Stimulated activated CD4-positive, alpha-beta T cell treated with anti-CD3 and anti-CD28 coated beads, Interleukin-12 subunit alpha, Interleukin-12 subunit beta, amount 100 ng/mL, for 24 hours (primary cell): ENCODE measurements at regions not wholly inside any gene's neighbourhood (a gene's known extent, or its start where the extent isn't known, plus 50 kb on each side); places are given as distances from the start of the nearest gene placed in this dataset.

Experiments used
- DNase-seq, 2 experiments: peaks; one replicate each; pipeline ENCODE4 v3.0.0-alpha.2; 2020; ENCODE audit warnings: low read depth in 2 of 2

DNA sequence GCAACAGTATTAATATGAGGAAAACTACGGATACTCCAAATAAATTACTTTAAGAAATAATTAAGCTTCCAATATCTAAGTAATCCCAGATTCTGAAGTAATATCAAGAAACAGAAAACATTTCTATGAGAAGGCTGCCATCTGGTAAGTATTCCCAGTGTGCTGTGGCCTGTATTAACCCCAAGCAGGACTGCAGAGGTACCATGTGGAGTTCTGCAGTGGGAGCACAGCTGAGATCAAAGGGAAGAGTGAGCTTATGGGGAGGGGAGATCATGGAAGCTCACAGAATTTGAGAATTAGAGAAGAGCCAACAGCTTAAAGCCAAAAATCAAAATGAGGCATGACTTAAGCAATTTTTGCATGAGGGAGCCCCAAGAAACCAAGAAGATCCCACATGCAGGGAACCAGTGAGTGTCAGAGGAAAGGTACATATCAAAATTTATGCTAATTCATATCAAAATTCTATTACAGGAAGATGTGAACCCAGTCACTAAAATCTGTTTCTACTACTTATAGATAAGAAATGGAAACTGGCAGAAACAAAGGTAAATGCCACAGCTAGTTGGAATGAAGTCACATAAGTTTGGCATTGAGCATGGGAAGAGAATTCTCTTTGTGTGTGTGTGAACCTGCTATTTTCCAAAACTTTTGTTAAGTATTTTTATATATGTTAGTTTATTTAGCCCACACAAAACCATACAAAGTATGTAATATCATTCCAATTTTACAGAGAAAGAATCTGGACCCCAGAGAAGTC lies 62.6 kb upstream of the KITLG start:
- no peak for DNase-seq

DNA sequence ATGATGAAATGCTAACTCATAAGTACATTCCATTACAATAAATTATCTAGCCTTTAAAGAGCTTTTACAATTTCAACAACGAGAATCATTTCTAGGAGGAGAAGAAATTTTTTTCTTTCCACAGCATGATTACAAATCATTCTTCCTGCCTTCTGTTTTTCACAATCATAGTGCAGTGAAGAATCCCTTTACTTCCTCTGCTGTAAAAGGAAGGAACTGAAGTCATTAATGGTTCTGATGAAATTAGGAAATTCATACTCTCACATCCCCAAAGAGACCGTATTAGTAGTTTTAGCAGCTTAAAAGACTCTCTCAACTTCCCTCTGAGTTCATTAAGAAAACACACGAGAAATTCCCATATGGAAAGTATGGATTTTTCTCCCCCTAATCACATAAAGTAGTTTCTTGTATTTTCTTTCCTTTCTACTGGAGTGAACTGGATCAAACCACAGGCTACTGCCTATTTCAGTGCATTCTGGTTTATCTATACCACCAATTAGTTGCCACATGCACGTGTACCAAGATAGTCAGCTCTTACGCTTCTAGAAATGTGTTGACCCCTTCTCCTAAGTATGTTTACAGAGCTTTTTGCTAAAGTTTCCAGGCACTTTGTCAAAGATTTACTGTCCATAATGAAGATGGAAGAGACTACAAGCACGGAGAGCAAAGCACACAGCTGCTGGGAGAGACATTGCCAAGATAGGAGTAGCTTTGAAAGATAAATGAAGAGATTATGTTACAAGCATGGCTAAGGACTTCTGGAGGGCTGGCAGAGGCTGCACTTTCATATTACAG lies 58.9 kb upstream of the KITLG start:
- DNase-seq: no peak

DNA sequence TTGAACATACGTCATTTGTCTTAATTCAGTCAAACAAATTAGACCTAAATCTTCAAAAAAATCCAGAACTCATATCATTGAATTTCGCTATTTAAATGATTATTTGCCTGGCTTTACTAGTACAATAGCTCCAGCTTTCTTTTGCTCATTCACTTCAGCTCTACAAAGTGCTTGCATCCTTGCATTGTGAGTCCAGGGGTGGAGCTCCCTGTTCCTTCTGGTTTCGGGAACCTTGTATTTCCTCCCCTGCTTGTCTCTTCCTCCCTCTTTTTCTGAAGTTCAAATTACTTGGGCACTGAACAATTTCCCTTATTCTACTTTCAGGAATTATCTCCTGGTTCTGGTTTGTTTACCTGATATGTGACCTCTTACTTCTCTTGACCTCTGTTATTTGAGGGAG lies 58.1 kb upstream of the KITLG start:
- DNase-seq: no peak

DNA sequence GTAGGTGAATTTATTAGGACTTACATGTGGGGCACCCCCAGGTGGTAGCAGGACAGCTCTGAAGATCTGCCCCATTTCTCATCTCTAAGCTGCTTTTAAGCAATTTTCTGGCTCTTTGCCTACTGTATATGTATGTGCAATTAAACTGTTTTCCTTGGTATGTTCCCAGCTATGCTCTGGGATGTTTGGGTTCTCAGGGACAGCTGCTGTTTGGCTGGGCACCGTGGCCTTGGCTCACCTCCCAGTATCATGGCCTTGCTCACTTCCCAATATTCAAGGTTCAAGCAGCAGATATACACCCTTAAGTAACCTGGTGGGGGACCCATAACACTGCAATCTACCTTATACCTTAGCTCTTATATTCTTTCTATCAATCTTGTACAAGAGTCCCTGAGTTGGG lies 53.7 kb upstream of the KITLG start:
- no peak for DNase-seq

DNA sequence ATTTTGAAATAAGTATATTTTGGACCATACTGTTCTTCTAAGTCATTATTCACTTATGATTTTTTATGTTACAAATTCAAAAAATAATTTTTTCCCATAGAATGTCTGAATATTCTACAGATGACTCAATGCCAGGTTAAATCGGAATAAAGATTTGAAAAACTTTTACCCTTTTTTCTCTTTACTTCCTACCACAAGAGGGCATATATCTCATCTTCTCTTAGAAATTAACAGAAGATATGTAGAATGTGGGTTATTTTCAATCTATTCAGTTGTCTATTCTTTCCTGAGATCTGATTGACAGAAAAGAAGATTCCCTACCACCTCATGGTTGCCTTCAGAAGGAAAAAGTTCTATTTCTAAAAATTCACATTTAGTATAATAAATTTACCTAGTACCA lies 53.0 kb upstream of the KITLG start:
- no peak for DNase-seq

DNA sequence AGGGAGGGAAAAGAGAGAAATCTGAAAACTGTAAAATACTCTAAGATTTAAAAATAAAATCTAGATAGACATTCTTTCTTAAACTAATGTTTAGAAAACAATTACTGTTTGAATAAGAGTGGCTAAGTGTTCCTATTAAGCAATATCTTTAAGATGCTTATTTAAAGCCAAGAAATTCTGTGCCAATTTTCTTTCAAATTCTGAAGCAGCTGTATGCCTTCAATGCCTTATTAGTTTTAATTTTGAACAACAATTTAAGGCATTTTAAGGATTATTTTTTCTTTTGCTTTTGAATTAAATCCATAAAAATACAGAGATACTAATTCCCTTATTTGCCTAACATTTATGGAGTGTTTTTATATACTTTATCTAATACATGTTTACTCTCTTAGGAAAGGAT lies 50.3 kb upstream of the KITLG start:
- DNase-seq: no peak
